ENCODE measurements at regions not wholly inside any gene's neighbourhood (a gene's known extent, or its start where the extent isn't known, plus 50 kb on each side); places are given as distances from the start of the nearest gene placed in this dataset.

- peak; percentile 52 for DNase-seq (ENCODE audit: low read depth)
- no peak for TF ChIP-seq CTCF (IDR thresholded peaks at IDR 0.05; ENCODE audit: control insufficient read depth, extremely low read depth, insufficient read depth)
- peak overlapping the region; percentile 37 for H3K4me3 ChIP-seq (ENCODE audit: low read depth, low read length)
These were observed 186.2 kb downstream of the EFNB2 start for GRCh38 chr13:106349080-106349931.

DNA sequence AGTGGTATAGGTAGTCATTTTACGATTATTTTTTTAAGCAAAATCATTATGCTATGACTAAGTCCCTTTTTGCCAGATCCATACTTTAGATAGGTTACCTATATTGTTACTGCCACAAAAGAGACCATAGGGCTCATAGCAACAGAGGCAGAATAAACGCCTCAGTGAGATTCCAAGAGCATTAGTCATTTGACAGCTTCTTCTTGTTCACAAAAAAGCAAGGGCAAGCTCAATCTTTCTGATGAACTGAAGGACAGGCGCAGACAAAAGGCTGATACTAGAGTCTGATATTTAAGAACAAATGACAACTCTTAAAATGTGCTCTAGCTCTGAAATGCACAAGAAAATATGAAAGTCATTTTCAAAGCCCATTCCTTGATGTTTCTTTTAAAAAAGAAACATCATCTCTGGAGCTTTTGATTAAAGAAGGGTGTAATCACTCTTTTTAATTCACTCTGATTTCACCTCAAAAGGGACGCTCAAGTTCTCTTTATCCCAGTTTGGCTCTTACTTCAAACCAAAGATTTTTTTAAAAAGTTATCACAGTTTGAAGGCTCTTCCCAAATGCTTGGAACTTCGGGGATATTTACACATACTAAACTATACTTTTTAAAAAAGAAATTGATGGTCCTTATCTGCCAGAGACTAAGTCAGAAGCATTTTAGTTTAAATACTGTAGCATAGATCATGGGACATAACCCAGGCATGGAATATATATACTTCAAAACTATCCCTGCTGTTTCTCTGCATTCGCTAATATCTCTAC lies 187.2 kb downstream of the EFNB2 start:
- peak overlapping the region; percentile 37 for H3K4me3 ChIP-seq (ENCODE audit: low read depth, low read length)
- TF ChIP-seq CTCF (IDR thresholded peaks at IDR 0.05; ENCODE audit: control insufficient read depth, extremely low read depth, insufficient read depth) = no peak
- no peak for DNase-seq (ENCODE audit: low read depth)

GRCh38 chr13:106344342-106344741 lies 191.1 kb downstream of the EFNB2 start:
- no peak overlapping the region for H3K4me3 ChIP-seq (ENCODE audit: low read depth, low read length)
- DNase-seq (ENCODE audit: low read depth) = no peak
- TF ChIP-seq CTCF (IDR thresholded peaks at IDR 0.05; ENCODE audit: control insufficient read depth, extremely low read depth, insufficient read depth) = no peak

DNA sequence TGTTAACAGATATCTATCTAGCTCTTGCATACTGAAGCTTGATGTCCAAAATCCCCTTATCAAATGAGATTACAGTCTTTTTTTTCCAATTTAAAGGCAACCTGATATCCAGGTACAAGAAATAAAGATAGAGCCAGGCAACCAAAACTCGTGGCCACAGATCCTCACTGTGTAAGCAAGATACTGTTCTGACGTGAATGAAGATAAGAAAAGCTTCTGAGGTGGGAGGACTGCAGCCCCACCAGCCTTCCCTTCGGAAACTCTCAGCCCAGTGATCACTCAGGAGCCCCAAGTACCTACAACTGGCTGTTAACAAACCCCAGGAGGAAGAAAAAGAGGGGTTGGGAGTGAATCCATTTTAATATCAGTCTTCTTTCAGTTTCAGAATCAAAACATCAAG lies 191.6 kb downstream of the EFNB2 start:
- no peak for TF ChIP-seq CTCF (IDR thresholded peaks at IDR 0.05; ENCODE audit: control insufficient read depth, extremely low read depth, insufficient read depth)
- DNase-seq (ENCODE audit: low read depth) = no peak
- H3K4me3 ChIP-seq (ENCODE audit: low read depth, low read length) = no peak overlapping the region

GRCh38 chr13:106340249-106340648 lies 195.2 kb downstream of the EFNB2 start:
- no peak overlapping the region for H3K4me3 ChIP-seq (ENCODE audit: low read depth, low read length)
- no peak for TF ChIP-seq CTCF (IDR thresholded peaks at IDR 0.05; ENCODE audit: control insufficient read depth, extremely low read depth, insufficient read depth)
- DNase-seq (ENCODE audit: low read depth) = no peak

GRCh38 chr13:106337096-106337850 lies 198.2 kb downstream of the EFNB2 start:
- DNase-seq (ENCODE audit: low read depth) = no peak
- no peak for TF ChIP-seq CTCF (IDR thresholded peaks at IDR 0.05; ENCODE audit: control insufficient read depth, extremely low read depth, insufficient read depth)
- no peak overlapping the region for H3K4me3 ChIP-seq (ENCODE audit: low read depth, low read length)

Data from LNCaP clone FGC (cell line).